ENCODE measurements at regions not wholly inside any gene's neighbourhood (a gene's known extent, or its start where the extent isn't known, plus 50 kb on each side); places are given as distances from the start of the nearest gene placed in this dataset.

- no peak for DNase-seq (ENCODE audit: low read depth)
Observed at GRCh38 chr17:33475594-33475993, 182.5 kb upstream of the ASIC2 start.

DNA sequence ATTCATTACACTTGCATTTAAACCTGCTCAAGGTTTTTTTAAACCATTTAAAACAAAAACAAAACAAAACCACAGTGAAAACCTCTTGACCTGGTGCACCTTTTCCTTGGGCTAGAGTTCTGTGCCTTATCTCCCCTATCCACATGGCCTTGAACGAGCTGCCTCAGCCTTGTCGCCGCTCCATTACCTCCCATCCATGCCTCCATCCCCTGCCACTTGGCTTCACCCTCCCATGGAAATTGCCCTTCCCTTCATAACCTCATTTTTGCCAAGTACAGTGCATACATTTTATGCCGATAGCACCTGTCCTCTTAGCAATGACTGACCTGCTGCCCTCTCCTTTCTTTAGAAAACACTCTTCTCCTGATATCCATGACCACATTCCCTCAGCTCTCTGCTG is 188.6 kb upstream of the ASIC2 start:
- DNase-seq (ENCODE audit: low read depth) = no peak

DNA sequence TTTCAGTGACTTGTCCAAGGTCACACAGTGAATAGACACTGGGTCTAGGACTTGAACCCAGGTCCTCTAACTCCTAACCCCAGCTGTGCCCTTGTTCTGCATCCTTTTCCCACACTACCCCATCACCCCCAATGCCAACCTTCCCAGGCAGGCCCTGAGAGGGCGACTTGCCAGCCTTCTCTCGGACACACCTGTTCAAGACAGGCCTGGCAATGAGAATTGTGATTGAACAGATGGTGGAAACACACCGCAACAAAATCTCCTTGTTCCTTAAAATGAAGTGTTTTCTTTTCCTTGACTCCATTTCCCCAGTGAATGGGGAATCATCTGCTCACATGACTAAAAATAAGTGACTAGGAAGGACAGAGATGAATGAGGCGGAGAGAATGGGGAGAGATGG is 189.5 kb upstream of the ASIC2 start:
- DNase-seq (ENCODE audit: low read depth) = no peak

DNA sequence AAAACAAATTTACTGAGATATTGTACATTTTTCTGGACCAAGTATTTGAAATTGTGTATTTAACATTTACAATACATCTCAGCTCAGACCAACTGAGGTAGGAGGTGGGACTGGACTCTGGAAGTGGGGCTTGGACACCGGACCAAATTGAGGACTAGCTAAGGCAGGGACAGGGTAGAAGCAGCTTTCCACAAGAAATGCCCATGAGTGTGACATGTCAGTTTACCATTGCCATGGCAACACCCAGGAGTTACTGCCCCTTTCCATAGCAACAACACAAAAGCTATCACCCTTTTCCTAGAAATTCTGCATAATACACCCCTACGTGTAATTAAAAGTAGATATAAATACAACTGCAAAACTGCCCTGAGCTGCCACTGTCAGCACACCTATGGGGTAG is 191.5 kb upstream of the ASIC2 start:
- no peak for DNase-seq (ENCODE audit: low read depth)

GRCh38 chr17:33486135-33486885 is 193.2 kb upstream of the ASIC2 start:
- no peak for DNase-seq (ENCODE audit: low read depth)

DNA sequence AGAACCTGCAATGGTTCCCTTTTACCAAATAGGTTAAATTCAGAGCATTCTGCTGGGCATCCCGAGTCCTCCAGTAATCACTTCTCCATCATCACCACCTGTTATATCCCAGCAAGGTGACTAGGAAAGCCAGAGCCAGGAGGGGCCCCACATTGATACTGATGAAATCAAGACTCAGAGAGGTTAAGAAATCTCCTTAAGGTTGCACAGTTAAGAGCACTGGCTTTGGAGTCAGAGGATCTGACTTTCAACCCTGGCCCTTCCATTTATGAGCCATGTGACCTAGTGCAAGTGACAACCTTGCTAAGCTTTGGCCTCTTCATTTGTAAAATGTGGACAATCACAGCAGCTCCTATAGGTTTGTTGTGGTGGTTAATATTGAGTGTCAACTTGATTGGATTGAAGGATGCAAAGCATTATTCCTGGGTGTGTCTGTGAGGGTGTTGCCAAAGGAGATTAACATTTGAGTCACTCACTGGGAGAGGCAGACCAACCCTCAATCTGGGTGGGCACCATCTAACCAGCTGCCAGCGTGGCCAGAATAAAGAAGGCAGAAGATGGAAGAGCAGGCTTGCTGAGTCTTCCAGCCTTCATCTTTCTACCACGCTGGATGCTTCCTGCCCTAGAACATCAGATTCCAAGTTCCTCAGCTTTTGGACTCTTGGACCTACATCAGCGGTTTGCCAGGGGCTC is 194.2 kb upstream of the ASIC2 start:
- no peak for DNase-seq (ENCODE audit: low read depth)

- DNase-seq (ENCODE audit: low read depth) = no peak
Observed at GRCh38 chr17:33491871-33492481, 198.9 kb upstream of the ASIC2 start.

DNA sequence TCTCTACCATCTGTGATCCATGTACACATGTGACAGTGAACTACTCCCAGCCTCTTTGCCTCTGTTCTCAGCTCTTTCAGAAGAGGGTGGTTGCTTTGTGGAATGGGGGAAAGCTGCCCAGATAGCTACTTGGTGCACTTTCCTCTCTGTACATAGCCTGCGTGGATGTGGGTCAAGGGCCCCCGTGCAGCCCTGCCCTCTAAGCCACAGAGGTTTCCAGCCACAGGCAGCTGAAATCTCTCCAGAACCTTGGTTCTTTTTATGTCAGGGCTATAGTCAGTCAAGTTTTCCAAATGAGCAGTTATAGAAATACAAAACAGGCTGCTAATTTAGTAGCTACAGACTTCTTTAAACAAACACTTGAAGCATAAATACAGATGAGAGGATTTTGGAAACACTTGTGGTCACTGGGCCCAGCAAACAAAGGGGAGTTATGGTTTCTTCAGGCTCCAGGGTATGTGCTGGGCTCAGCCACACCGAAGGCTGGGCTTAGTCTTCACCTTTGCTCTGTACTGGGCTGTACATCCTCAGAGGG is 199.7 kb upstream of the ASIC2 start:
- DNase-seq (ENCODE audit: low read depth) = no peak

- DNase-seq (ENCODE audit: low read depth) = no peak
Observed at GRCh38 chr17:33493566-33493965, 200.5 kb upstream of the ASIC2 start.

DNA sequence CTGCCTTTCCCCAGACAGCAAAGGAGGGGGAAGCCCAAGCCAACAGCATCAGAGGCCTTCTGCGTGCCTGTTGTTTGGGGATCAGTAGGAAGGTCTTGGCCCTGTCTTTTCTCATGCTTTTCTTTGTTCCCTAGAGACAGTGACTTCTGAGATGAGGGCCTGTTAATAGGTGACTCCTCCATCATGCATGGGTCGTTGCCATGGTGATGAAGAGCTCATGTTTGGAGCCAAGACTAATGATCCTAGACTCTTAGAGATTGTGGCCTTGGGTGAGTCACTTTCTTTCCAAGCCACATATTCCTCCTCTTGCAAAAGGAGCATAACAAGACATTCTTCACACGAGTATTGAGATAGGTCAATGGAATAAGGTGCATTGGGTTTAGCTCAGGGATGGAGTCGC is 201.1 kb upstream of the ASIC2 start:
- no peak for DNase-seq (ENCODE audit: low read depth)

DNA sequence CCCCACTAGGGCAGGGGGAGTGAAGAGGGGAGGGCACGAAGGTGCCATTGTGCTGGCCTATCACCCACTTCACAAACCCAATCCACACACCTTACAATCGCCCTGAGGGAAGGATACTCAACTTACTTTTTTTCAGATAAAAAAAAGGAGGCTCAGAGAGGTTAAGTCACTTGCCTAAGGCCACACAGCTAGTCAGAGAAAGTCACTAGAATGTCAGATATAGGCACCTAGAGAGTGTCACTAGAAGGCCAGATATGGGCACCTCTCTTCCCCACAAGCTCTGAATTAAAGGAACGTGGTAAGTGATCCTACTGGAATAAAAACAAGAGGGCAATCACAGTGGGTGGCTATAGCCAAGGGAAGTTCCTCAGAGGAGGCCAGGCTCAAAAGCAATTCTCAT is 204.5 kb upstream of the ASIC2 start:
- no peak for DNase-seq (ENCODE audit: low read depth)

DNA sequence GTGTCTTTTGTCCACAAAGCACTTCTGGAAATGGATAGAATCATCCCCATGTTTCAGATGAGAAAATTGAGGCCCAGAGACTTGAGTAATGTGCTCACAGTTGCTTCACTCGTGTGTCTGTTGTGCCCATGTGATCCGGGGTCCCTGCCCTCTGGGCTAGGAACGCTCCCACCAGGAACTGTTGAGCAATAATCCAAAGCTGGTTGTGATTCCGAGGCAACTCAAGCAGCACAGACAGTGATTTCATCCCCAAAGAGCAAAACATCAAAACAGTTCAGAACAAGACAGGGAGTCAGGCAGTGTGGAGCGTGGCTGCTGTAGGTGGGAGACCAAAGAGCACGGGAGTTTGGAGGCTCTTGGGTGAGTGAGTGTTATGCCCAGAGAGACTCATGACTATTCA is 205.0 kb upstream of the ASIC2 start:
- DNase-seq (ENCODE audit: low read depth) = no peak

DNA sequence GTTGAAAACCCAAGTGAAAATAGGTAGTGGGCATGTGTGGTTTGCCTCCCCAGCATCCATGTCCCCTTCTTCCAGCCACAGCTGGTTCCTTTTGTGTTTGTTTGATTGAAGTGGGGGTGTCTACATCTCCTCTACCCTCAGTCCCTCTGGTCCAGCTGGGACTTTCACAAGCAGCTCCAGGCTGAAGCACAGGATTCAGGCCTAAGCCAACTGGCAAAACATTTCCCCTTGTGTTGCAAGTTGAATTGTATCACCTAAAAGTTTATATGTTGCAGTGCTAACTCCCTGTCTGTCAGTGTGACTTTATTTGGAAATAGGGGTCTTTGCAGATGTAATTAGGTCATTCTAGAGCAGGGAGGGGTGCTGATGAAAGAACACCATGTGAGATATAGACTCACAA is 205.9 kb upstream of the ASIC2 start:
- DNase-seq (ENCODE audit: low read depth) = no peak

DNA sequence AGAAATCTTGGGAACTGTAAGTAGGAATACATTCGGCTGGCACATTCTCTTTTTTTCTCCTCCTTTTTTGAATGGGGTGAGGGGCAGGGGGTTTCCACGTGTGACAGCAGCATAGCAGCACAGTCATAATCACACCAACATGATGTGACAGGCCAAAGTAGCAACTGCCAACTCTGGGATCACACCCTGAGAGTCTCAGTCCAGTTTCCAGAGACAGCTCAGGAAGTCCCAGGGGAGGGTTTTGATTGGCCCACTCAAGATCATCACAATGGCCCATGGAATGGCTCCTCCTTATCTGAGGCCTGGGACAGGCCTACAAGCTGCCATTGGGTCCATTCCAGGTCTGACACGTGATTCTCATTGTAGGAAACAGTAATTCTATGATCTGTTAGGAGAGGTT is 207.1 kb upstream of the ASIC2 start:
- no peak for DNase-seq (ENCODE audit: low read depth)

DNA sequence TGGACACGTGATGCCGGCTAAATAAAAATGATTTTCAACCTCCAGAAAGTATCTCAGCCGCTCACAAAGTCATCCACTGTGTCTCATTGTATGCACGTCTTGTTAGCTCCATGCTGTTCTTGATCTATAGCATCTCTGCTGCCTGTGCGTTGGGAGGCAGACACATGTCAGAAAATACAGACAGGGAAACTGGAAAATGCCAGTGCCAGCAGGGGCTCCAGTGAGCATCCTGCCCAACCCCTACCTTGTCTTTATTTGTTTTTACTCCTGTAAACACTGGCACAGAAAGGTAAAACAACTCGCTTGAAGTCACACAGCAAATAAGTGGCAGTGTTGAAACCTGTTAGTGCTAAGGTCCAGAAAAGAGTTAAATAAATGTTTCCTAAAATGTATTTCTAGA is 208.1 kb upstream of the ASIC2 start:
- DNase-seq (ENCODE audit: low read depth) = no peak

- no peak for DNase-seq (ENCODE audit: low read depth)
Observed at GRCh38 chr17:33504571-33504970, 211.5 kb upstream of the ASIC2 start.

DNA sequence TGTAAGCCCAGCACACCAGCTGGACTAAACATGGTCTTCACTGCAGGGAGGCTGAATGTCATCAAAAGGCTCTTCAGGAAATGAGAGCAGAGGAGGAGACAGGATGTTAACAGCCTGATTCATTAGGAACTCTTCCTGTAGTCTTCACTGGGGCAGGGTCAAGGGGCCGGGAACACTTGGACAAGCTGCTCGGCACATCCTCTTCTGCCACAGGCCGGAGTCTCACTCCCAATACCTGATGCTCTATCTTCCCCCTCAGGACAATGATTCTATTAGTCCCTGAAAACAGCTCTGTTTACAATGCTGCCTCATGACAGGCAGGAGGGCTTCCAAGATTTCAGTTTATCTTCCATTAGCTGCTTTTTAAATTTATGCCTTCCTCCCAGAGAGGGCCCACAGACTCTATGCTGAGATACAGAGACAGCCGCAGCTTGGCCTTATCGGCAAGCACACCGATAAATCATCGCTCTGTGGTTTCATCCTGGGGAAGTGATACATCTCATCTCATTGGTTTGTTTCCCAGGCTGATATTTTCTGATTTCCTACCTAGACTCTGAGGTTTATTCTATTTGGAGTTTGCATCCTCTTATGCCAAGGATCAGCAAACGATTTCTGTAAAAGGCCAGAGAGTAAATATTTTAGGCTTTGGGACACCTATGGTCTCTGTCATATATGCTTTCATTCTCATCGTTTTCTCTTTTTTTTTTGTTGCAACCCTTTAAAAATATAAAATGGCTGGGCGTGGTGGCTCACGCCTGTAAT is 214.0 kb upstream of the ASIC2 start:
- no peak for DNase-seq (ENCODE audit: low read depth)

DNA sequence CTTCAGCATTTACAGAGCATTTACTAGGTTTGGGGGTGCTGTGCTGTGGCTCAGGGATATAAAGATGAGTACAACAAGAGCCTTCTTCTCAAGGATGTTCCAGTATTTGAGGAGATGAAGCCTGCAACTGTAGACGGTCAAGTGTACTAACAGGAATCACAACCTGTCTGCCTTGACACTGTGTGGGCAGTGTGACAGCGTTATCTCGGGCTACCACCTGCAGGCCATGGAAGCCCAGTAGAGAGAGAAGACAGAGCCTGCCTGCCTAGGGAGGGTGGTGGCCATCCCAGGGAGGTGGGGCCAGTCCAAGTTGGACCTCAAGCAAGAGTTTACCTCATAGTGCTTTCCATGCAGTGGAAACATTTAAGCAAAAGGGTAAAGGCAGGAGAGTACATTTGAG is 215.1 kb upstream of the ASIC2 start:
- DNase-seq (ENCODE audit: low read depth) = no peak

- no peak for DNase-seq (ENCODE audit: low read depth)
Observed at GRCh38 chr17:33509331-33509730, 216.2 kb upstream of the ASIC2 start.

GRCh38 chr17:33511670-33512069 is 218.6 kb upstream of the ASIC2 start:
- no peak for DNase-seq (ENCODE audit: low read depth)

DNA sequence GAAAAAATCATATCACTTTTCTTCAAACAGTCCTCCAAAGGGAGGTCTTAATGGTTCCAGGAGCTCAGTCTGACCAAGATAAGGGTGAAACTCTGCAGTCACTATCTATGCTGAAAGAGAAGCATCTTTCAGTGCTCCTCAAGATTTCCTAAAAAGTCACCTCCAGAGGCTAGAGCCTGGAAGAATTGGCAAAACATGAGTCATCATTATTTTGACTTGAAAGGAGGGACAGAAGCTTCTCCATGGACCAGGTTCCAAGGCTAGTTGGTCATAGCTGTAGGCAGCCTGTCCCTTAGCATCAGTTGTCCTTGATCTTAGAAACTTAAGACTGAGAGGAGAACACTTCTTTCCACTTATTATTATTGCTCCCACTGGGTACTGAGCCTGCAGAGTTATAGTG is 219.0 kb upstream of the ASIC2 start:
- no peak for DNase-seq (ENCODE audit: low read depth)

GRCh38 chr17:33513769-33514168 is 220.7 kb upstream of the ASIC2 start:
- no peak for DNase-seq (ENCODE audit: low read depth)

- DNase-seq (ENCODE audit: low read depth) = no peak
Observed at GRCh38 chr17:33514369-33514768, 221.3 kb upstream of the ASIC2 start.

All from T-helper 22 cell (primary cell).